Fibroblast of the aortic adventitia (primary cell): ENCODE measurements at regions not wholly inside any gene's neighbourhood (a gene's known extent, or its start where the extent isn't known, plus 50 kb on each side); places are given as distances from the start of the nearest gene placed in this dataset.
A peak's percentile ranks its signal among the peaks of the same experiment; 100 is the strongest.

Experiments used
- DNase-seq: peaks from one replicate; pipeline ENCODE4 v3.0.0-alpha.2; 2010; ENCODE audit warnings: low read depth
- H3K4me3 ChIP-seq: 2 replicates; pipeline ENCODE4 v1.5.1; 2011; ENCODE audit warnings: low read depth, mild to moderate bottlenecking, control low read depth, low read length, moderate library complexity
- TF ChIP-seq, protein P1 (sequence below): IDR thresholded peaks from 2 replicates; pipeline ENCODE4 v1.5.1; 2011; ENCODE audit warnings: mild to moderate bottlenecking, low read length, control low read depth, inconsistent platforms; ENCODE audit not compliant: insufficient read depth

- TF ChIP-seq, protein P1, sequence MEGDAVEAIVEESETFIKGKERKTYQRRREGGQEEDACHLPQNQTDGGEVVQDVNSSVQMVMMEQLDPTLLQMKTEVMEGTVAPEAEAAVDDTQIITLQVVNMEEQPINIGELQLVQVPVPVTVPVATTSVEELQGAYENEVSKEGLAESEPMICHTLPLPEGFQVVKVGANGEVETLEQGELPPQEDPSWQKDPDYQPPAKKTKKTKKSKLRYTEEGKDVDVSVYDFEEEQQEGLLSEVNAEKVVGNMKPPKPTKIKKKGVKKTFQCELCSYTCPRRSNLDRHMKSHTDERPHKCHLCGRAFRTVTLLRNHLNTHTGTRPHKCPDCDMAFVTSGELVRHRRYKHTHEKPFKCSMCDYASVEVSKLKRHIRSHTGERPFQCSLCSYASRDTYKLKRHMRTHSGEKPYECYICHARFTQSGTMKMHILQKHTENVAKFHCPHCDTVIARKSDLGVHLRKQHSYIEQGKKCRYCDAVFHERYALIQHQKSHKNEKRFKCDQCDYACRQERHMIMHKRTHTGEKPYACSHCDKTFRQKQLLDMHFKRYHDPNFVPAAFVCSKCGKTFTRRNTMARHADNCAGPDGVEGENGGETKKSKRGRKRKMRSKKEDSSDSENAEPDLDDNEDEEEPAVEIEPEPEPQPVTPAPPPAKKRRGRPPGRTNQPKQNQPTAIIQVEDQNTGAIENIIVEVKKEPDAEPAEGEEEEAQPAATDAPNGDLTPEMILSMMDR, result no peak
- H3K4me3 ChIP-seq, result no peak overlapping the region
- peak; percentile 35 for DNase-seq
Measured at GRCh38 chr10:90136731-90137316, 435.4 kb downstream of the KIF20B start.

DNA sequence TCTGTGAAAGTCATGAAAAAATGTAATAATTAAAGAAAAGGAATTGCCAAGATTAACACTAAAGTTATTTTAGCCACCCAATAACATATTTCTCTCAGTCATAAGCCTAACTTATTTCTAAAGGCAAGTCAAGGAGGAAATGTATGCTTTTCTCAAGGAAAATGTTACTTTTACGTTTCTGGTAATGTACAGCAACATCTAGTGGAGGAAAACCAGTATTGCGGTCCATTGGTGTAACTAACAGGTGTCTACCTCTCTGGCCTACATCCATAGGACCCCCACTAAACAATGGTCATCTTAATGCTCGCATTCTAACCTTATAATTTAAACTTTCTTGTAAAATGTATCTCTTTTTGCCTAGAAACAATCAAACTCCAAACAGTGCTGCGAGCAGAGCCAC is 437.5 kb downstream of the KIF20B start:
- TF ChIP-seq, protein P1, result peak; percentile 42
- H3K4me3 ChIP-seq, result no peak overlapping the region
- peak; percentile 12 for DNase-seq

- TF ChIP-seq, protein P1, result no peak
- no peak for DNase-seq
- no peak overlapping the region for H3K4me3 ChIP-seq
Measured at GRCh38 chr10:90141791-90142190, 440.4 kb downstream of the KIF20B start.

DNA sequence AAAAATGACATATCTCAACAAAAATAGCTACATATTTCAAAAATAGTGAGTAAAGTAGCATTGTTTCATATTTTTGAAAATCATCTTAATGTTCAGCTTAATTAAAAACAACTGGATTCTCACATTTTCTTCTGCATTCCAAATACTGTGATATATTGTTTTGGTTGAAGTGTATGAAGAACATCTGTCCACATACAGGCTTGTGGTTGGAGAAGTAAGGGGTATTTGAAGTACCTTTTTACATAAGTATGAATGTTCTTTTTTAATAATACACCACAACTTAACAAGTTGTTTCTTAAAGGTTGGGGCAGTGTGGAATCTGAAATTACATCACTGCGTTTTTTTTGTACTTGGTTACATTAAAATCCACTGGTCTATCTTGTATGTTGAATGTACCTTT is 442.5 kb downstream of the KIF20B start:
- TF ChIP-seq, protein P1, result no peak
- H3K4me3 ChIP-seq, result no peak overlapping the region
- no peak for DNase-seq

DNA sequence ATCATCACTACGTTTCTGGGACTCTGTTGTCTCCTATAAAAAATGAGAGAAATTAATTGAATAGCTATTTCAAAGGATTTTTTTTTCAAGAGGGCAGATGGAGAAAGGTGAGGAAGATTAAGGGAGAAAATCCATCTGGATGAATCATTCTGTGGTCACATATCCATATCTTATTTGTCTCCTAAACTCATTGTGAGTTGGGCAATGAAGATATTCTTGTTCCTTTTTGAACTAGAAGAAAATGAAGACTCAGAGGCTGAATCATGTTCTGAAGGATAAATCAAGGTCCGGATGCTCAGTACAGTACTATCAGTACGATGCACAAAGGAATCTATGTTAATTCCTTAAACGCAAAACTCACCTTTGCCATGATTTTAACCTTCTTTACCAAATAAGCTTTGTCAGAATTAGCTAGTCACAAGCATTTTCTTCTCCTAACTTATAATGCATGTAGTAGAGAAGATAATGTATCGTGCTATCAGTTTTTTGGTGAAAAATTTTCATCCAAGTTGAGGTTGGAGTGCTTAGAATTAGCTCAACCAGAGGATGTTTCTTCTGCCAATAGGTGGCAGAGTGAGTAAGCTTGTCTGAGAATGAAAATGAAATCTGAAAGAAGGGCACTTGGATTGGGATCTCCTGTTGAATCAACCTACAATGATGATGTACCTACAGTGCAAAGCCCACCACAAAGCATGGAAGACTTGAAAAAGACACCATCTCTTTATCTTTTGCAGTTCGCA is 446.9 kb downstream of the KIF20B start:
- DNase-seq, result peak; percentile 69
- no peak overlapping the region for H3K4me3 ChIP-seq
- TF ChIP-seq, protein P1, result peak; percentile 71

DNA sequence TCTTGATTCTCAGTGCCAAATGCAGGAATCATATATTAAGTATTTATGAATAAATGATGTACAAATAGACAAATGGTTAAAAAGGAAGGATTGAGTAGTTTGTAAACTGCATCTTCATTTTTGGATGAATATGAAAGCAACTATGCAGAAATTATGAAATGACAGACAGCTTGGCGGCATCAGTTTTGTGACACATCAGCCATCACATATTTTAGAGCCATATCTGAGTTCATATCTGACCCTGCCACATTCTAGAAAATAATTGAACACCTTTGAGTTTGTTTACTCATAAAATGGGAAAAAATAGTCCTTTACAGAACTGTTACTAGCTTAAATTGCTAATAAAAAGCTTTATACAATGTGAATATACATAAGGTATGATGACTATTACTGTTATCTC is 448.2 kb downstream of the KIF20B start:
- DNase-seq, result no peak
- H3K4me3 ChIP-seq, result no peak overlapping the region
- TF ChIP-seq, protein P1, result no peak
